Prostate gland (tissue), 2 donors: ENCODE measurements at regions not wholly inside any gene's neighbourhood (a gene's known extent, or its start where the extent isn't known, plus 50 kb on each side); places are given as distances from the start of the nearest gene placed in this dataset.

Experiments used
- POLR2A ChIP-seq: fragments of 450-650 bp; IDR thresholded peaks from one replicate; pipeline ENCODE4 v1.6.1; 2016; ENCODE audit warnings: antibody characterized with exemption, mild to moderate bottlenecking
- POLR2AphosphoS5 ChIP-seq: sonication (generic); formaldehyde crosslinking; IDR thresholded peaks from one replicate; pipeline ENCODE4 v1.6.1; 2017; ENCODE audit warnings: antibody characterized with exemption
- TF ChIP-seq, protein P1 (sequence below), 4 experiments: fragments of 200-600 bp in 2 of 4; fragments of 450-650 bp in 2 of 4; sonication (generic) in 2 of 4; IDR thresholded peaks; 1 replicate in 3 of 4; 2 replicates in 1 of 4; pipeline ENCODE4 v1.5.1; 2016 to 2019; ENCODE audit warnings: antibody characterized with exemption in 4 of 4, mild to moderate bottlenecking in 2 of 4, moderate library complexity in 2 of 4

- TF ChIP-seq, protein P1, sequence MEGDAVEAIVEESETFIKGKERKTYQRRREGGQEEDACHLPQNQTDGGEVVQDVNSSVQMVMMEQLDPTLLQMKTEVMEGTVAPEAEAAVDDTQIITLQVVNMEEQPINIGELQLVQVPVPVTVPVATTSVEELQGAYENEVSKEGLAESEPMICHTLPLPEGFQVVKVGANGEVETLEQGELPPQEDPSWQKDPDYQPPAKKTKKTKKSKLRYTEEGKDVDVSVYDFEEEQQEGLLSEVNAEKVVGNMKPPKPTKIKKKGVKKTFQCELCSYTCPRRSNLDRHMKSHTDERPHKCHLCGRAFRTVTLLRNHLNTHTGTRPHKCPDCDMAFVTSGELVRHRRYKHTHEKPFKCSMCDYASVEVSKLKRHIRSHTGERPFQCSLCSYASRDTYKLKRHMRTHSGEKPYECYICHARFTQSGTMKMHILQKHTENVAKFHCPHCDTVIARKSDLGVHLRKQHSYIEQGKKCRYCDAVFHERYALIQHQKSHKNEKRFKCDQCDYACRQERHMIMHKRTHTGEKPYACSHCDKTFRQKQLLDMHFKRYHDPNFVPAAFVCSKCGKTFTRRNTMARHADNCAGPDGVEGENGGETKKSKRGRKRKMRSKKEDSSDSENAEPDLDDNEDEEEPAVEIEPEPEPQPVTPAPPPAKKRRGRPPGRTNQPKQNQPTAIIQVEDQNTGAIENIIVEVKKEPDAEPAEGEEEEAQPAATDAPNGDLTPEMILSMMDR (IDR thresholded peaks at IDR 0.05) = no peak
- TF ChIP-seq POLR2A = no peak
- TF ChIP-seq POLR2AphosphoS5 = no peak
These were observed 205.6 kb upstream of the EOLA2 start for GRCh38 chrX:150143721-150144440.
